Ascending aorta (tissue), 2 donors: ENCODE measurements at regions not wholly inside any gene's neighbourhood (a gene's known extent, or its start where the extent isn't known, plus 50 kb on each side); places are given as distances from the start of the nearest gene placed in this dataset.

Experiments used
- DNase-seq, 2 donors: peaks; one replicate each; pipeline ENCODE4 v3.0.0-alpha.2; 2019; ENCODE audit warnings: low spot score in 2 of 2
- H3K27ac ChIP-seq, 2 donors: fragments of 200-600 bp; sonication (generic); one replicate each; pipeline ENCODE4 v1.5.1; 2016 to 2017; ENCODE audit warnings: mild to moderate bottlenecking in 1 of 2
- H3K27me3 ChIP-seq: fragments of 200-600 bp; sonication (generic); one replicate; pipeline ENCODE4 v1.5.1; 2017
- H3K36me3 ChIP-seq, 2 donors: fragments of 200-600 bp; sonication (generic); one replicate each; pipeline ENCODE4 v1.5.1; 2016
- H3K4me1 ChIP-seq, 2 donors: fragments of 200-600 bp; sonication (generic); one replicate each; pipeline ENCODE4 v1.5.1; 2016 to 2017; ENCODE audit warnings: mild to moderate bottlenecking in 1 of 2
- H3K4me3 ChIP-seq, 2 donors: fragments of 200-600 bp; sonication (generic); one replicate each; pipeline ENCODE4 v1.5.1; 2016 to 2017; ENCODE audit warnings: mild to moderate bottlenecking in 1 of 2
- H3K9me3 ChIP-seq, 2 donors: fragments of 200-600 bp; sonication (generic); one replicate each; pipeline ENCODE4 v1.5.1; 2016
- intact Hi-C: fragments of 100-400 bp; cut with DNase I; formaldehyde crosslinking; loops from one replicate; pipeline ENCODE4 v1.15.1; 2023
- TF ChIP-seq, protein P1 (sequence below), 3 experiments: fragments of 200-600 bp in 2 of 3; fragments of 450-650 bp in 1 of 3; sonication (generic) in 2 of 3; IDR thresholded peaks; one replicate each; pipeline ENCODE4 v1.5.1; 2016 to 2019; ENCODE audit warnings: antibody characterized with exemption in 3 of 3, mild to moderate bottlenecking in 1 of 3, moderate library complexity in 1 of 3

GRCh38 chr12:46676797-46677520 lies 148.8 kb downstream of the SLC38A4 start:
- peaks cover 0 to 4% of the 10 kb centered on the region in 2 donors for H3K4me1 ChIP-seq
- H3K36me3 ChIP-seq: no peaks in the 10 kb centered on the region
- no peaks in the 10 kb centered on the region for H3K27me3 ChIP-seq
- no peak overlapping the region for H3K27ac ChIP-seq
- H3K9me3 ChIP-seq: no peaks in the 10 kb centered on the region
- TF ChIP-seq, protein P1, sequence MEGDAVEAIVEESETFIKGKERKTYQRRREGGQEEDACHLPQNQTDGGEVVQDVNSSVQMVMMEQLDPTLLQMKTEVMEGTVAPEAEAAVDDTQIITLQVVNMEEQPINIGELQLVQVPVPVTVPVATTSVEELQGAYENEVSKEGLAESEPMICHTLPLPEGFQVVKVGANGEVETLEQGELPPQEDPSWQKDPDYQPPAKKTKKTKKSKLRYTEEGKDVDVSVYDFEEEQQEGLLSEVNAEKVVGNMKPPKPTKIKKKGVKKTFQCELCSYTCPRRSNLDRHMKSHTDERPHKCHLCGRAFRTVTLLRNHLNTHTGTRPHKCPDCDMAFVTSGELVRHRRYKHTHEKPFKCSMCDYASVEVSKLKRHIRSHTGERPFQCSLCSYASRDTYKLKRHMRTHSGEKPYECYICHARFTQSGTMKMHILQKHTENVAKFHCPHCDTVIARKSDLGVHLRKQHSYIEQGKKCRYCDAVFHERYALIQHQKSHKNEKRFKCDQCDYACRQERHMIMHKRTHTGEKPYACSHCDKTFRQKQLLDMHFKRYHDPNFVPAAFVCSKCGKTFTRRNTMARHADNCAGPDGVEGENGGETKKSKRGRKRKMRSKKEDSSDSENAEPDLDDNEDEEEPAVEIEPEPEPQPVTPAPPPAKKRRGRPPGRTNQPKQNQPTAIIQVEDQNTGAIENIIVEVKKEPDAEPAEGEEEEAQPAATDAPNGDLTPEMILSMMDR (IDR thresholded peaks at IDR 0.05): no peak
- intact Hi-C loops: loop anchor here (5.0 kb wide), 2 partner anchors 255 to 345 kb away; no protein-coding TSS in a partner anchor
- H3K4me3 ChIP-seq: no peak overlapping the region
- DNase-seq: no peak

DNA sequence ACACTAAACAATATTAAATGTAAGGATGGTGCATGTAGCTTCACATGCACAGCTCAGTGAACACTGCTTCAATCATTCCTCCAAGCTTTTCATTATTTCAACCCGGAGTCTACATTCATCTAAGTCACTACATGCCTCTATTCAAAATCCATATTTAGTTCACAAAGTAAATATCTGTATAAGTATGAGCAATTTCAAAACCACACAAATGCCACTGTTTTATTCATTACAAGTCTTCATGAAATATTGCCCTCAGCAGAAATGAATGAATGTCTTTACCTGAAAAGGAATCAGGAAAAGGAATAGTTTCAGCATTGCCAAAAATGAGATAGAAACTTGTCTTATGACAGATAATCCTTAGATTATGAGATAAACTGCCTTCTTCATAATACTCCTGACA lies 149.4 kb downstream of the SLC38A4 start:
- TF ChIP-seq, protein P1 (IDR thresholded peaks at IDR 0.05): no peak
- Histone ChIP-seq H3K4me1 (peaks cover 0 to 4% of the 10 kb centered on the region in 2 donors), H3K4me3 (no peak overlapping the region), H3K9me3 (no peaks in the 10 kb centered on the region), H3K36me3 (no peaks in the 10 kb centered on the region), H3K27ac (no peak overlapping the region), H3K27me3 (no peaks in the 10 kb centered on the region)
- intact Hi-C loops: loop anchor here (5.0 kb wide), 2 partner anchors 256 to 346 kb away; no protein-coding TSS in a partner anchor
- DNase-seq: no peak

- H3K27ac ChIP-seq: no peak overlapping the region
- no peak for DNase-seq
- H3K9me3 ChIP-seq: no peaks in the 10 kb centered on the region
- peak overlapping the region in 1 of 2 donors; percentile 37 for H3K4me3 ChIP-seq
- intact Hi-C loops: loop anchor here (5.0 kb wide), 2 partner anchors 257 to 347 kb away; no protein-coding TSS in a partner anchor
- peaks cover 0 to 4% of the 10 kb centered on the region in 2 donors for H3K4me1 ChIP-seq
- H3K27me3 ChIP-seq: no peaks in the 10 kb centered on the region
- TF ChIP-seq, protein P1 (IDR thresholded peaks at IDR 0.05): peak; percentile 52 to 79 (median 69)
- no peaks in the 10 kb centered on the region for H3K36me3 ChIP-seq
Measured at GRCh38 chr12:46675736-46676135, 150.1 kb downstream of the SLC38A4 start.

DNA sequence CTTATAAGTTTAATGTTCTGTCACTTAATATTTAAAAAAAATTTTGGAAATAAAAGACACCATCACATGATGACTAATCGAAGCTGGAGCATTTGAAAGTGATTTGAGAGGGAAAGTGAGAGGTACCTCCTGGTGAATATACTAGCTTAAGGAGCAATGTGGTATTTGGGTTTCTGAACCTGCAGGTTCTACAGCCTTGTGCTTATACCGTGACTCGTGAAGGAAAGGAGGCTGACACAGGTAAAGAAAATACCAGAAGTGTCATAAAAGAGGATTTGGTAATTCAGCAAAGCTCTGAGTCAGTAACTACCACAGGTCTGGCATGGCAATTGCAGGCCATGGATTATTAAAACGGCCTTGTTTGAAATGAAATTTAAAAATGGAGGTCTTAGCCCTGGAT lies 151.0 kb downstream of the SLC38A4 start:
- Histone ChIP-seq H3K4me3 (no peak overlapping the region), H3K27ac (no peak overlapping the region), H3K36me3 (no peaks in the 10 kb centered on the region), H3K9me3 (no peaks in the 10 kb centered on the region), H3K27me3 (no peaks in the 10 kb centered on the region), H3K4me1 (peaks cover 0 to 4% of the 10 kb centered on the region in 2 donors)
- TF ChIP-seq, protein P1 (IDR thresholded peaks at IDR 0.05): no peak
- no peak for DNase-seq
- intact Hi-C loops: loop anchor here (5.0 kb wide), 2 partner anchors 258 to 348 kb away; no protein-coding TSS in a partner anchor

DNA sequence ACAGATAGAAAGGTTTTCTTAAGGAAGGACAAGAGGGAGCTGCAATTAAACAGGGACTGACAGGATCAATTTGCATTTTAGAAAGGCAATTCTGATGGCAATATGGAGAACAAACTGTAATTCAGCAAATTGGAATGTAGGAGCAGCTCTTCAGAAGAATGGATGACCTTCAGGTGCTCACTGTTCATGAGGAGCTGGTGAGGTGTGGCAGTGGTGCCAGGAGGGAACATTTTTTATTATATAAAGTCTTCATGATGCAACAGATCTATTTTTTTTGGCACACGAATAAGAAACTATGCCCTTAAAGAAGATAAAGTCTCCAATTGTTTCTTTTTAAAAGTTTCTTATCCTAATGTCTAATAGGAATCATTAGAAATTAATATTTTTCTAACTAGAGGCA lies 151.7 kb downstream of the SLC38A4 start:
- TF ChIP-seq, protein P1 (IDR thresholded peaks at IDR 0.05): no peak

More for the DNA sequence above, 151.7 kb downstream of the SLC38A4 start:
- H3K4me1 ChIP-seq: peaks cover 0 to 4% of the 10 kb centered on the region in 2 donors
- DNase-seq: no peak
- H3K27me3 ChIP-seq: no peaks in the 10 kb centered on the region
- intact Hi-C loops: no loop called here
- no peaks in the 10 kb centered on the region for H3K36me3 ChIP-seq
- H3K9me3 ChIP-seq: no peaks in the 10 kb centered on the region
- H3K27ac ChIP-seq: no peak overlapping the region
- H3K4me3 ChIP-seq: no peak overlapping the region
